ENCODE measurements at regions not wholly inside any gene's neighbourhood (a gene's known extent, or its start where the extent isn't known, plus 50 kb on each side); places are given as distances from the start of the nearest gene placed in this dataset.

DNA sequence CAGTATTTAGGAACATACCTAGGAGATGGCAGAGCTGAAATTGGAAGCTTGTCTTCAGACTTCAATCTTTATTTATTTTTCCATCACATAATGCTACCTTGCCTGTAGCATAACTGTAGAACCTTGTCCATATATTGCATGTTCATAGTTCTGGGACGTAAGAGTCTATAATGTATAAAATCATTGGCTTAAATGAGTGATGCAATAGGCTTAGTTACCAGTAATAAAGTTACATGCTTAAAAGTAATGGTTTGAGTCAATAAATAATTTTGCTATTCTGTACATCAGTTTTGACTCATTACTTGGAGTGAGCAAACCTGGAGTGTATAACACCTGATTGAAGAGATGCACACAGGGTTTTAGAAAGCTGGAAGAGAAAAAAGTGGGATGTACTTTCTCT is 229.3 kb downstream of the CDCA7 start:
- no peak for DNase-seq (ENCODE audit: low read depth in 4 of 4, low spot score in 2 of 4)

- DNase-seq (ENCODE audit: low read depth in 4 of 4, low spot score in 2 of 4): no peak
Measured at GRCh38 chr2:173584676-173585458, 230.2 kb downstream of the CDCA7 start.

GRCh38 chr2:173588931-173589369 is 234.3 kb downstream of the CDCA7 start:
- no peak for DNase-seq (ENCODE audit: low read depth in 4 of 4, low spot score in 2 of 4)

- DNase-seq (ENCODE audit: low read depth in 4 of 4, low spot score in 2 of 4): no peak
Measured at GRCh38 chr2:173589604-173590275, 235.1 kb downstream of the CDCA7 start.

DNA sequence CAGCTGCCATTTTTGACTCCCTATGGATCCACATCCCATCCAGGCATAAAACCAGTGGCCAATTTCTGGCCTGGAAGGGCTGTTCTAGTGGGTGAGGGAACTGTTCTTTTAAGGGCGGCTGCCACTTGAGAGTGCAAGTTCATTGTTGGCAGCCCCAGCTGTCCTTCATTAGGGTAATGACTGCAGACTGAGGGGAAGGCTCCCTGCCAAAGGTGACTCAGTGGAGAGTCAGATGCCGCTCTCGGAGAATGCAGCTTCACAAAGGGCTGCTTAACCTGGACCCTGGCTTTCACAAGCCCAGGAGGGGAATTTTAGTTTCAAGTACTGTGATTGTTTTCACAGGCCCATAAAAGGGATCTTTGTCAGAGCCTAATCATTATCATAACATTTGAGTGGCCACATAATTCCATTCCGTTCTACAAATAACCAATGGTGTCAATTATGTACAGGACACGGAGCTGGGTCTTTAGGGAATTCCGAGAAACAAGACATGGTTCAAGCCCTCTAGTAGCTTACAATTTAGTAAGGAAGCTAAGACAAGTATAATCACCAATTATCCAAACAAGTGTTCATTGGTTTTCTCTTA is 235.7 kb downstream of the CDCA7 start:
- no peak for DNase-seq (ENCODE audit: low read depth in 4 of 4, low spot score in 2 of 4)

- DNase-seq (ENCODE audit: low read depth in 4 of 4, low spot score in 2 of 4): no peak
Measured at GRCh38 chr2:173593109-173593508, 238.4 kb downstream of the CDCA7 start.

- no peak for DNase-seq (ENCODE audit: low read depth in 4 of 4, low spot score in 2 of 4)
Measured at GRCh38 chr2:173596244-173596643, 241.6 kb downstream of the CDCA7 start.

- DNase-seq (ENCODE audit: low read depth in 4 of 4, low spot score in 2 of 4): no peak
Measured at GRCh38 chr2:173598525-173598924, 243.9 kb downstream of the CDCA7 start.

- no peak for DNase-seq (ENCODE audit: low read depth in 4 of 4, low spot score in 2 of 4)
Measured at GRCh38 chr2:173599821-173600359, 245.2 kb downstream of the CDCA7 start.

GRCh38 chr2:173602153-173602795 is 247.6 kb downstream of the CDCA7 start:
- DNase-seq (ENCODE audit: low read depth in 4 of 4, low spot score in 2 of 4): no peak

DNA sequence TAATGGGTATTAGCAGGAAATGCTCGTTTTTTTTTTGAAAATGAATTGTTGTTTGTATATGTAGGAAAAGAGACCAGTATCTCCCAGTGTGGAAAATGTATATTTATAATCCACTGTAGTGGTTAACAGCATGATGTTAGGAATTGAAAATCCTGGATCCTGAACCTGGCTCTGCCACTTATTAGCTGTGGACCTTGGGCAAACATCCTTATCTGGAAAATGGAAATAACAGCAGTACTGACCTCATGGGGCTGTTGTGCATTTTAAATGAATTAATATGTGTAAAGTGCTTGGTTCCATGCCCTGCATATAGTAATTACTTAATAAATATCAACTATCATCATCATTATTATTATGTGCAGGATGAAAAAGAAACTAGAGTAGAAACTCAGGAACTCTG is 251.3 kb downstream of the CDCA7 start:
- DNase-seq (ENCODE audit: low read depth in 4 of 4, low spot score in 2 of 4): no peak

GRCh38 chr2:173606619-173607248 is 252.1 kb downstream of the CDCA7 start:
- no peak for DNase-seq (ENCODE audit: low read depth in 4 of 4, low spot score in 2 of 4)

DNA sequence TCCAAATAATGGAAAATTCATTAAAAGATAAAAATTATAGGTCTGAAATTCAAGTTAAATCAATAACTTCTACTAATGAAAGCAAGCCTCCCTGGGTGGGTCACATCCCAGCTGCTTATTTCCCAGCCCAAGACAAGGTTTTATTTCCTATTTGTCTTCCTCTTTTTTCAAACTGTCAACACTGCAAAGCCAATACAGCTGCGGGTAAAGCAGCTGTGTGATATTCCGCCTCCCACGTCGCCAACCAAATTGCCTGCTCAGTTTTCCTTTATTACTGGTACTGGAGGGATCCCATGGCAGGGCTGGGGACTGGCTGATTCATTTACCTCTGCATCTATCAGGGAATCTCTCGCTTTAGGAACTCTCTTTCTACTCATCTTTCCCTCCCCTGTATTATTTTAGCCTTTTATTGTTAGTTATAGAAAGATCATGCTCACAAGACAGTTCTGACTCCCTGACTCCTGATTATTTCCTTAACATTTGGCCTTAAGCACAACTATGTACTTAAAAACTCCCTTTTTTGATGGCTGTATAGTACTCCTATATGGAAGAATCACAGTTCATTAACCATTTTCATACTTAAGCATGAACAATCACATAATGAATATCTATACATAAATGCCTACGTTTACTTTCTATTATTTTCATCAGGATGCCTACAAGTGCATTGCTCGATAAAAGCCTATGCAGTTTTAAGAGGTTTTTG is 253.1 kb downstream of the CDCA7 start:
- DNase-seq (ENCODE audit: low read depth in 4 of 4, low spot score in 2 of 4): peak in 2 of 4 donors; percentile 28 to 32

DNA sequence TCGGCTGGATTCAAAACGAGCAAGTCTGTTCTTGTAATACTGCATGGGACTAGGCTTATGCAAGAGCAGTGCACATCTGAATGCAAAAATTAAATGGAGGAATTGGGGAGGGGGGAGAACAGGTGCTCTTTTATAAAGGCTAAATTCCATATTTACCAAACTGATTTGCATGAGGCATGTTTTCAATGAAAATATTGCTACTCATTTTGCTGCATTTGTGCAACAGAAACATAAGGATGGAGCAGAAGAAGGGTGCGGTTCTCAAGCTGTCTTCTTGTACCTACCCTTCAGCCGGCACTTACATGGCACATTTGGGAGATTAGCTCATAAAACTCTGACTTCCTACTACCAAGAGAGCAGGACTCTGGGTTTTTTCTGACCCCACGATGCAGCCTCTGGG is 256.4 kb downstream of the CDCA7 start:
- no peak for DNase-seq (ENCODE audit: low read depth in 4 of 4, low spot score in 2 of 4)

GRCh38 chr2:173612354-173612753 is 257.7 kb downstream of the CDCA7 start:
- no peak for DNase-seq (ENCODE audit: low read depth in 4 of 4, low spot score in 2 of 4)

DNA sequence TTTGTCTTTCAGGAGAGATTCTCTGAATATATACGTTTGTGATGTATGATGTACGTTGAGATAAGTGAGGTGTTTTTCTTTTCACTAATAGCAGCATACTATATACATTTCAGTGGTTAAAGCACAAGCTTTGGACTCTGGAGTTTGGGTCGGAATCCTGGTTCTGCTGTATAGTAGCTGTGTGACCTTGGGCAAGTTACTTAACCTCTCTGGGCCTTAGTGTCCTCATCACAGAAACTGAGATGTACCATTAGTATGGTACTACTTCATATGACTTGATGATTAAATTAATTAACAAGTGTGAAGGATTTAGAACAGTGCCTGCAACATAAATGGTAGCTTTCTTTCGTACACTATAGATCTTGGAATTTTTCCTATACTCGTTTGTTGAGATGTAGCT is 258.7 kb downstream of the CDCA7 start:
- DNase-seq (ENCODE audit: low read depth in 4 of 4, low spot score in 2 of 4): no peak

DNA sequence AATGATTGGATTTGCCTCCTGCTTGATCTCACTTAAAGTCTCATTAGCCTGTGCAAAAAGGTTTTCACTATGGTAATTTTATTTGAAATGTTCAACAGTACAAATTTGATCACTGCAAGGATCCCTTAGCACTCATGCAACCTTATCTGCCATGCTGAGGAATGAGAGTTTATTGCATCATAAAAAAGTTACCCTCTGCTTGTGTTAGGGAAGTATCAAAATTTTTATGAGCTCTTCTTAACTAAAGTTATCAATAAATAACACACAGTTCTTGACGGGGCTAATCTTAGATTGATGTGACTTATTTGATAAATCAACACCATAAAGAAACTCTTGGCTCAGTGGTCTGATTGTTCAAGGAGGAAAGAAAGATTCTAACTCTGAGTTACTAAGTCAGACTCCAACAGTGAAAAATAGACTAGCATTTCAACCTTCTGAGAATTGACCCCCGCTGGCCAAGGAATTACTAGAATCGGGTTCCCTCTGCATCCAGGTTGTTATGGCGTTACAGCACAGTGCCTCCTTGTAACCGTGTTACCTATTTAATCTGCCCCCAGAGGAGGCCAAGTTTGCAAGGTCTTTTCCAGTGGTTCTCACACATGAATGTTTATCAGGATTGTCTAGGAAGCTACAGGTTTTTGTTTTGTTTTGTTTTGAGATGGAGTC is 259.7 kb downstream of the CDCA7 start:
- no peak for DNase-seq (ENCODE audit: low read depth in 4 of 4, low spot score in 2 of 4)

DNA sequence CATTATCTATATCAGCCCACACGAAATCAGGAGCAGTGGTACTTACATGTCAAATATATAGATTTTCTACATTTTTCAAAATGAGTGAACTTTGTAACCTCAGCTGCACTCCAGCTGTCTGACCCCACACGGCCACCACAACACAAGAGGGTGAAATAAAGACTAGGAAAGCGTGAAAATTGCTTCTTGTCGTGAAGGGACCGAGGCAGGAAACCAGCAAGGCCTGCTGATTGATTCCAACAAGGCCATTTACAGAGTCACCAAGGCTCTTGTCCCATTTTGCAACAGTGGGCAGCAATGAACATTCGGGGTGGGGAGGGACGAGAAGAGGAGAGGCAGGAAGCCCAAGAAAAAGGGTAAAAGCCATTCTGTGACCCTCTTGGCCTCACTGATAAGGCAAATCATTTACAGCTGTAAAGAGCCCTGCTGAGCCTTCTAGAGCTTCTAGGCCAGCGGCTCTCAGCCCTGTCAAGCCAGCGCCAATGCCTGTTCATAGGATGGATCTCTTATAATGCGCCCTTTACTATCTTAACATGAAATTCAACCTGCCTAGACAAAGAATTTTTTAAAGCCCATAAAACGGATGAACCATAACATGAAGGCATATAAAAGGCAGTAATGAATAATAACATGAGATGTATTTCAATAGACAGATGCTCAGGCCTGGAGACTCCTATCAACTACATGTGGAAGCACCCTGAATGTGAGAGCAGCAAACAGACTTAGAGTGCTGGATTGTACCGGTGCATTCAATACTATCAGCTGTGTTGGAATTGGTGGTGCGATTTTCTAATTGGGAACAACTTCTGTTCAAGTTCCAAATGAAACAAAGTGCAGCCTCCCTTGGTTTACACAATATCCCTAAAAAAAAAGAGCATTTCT is 269.0 kb downstream of the CDCA7 start:
- no peak for DNase-seq (ENCODE audit: low read depth in 4 of 4, low spot score in 2 of 4)

Data from left renal cortex interstitium (tissue), 4 donors.